ENCODE measurements at regions not wholly inside any gene's neighbourhood (a gene's known extent, or its start where the extent isn't known, plus 50 kb on each side); places are given as distances from the start of the nearest gene placed in this dataset.

DNA sequence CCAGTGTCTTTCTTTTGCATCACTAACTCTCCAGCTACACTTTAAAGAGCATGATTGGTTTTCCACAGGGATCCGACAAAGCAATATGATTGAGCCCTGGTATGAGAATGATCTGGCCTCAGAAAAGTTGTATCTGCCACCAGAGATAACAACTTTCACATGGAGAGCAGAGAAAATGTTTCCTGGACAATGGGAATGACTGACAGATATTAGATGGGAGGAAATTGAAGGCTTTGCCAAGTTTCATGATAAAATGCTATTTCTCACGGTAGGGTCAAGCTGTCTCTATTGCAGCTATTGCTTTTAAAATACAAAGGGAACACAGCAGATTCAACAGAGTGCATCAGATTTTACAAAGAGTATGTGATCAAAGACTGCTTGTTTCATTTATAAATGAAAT, 56.4 kb upstream of the GLIS3 start:
- TF ChIP-seq TEAD3 (CRISPR knock-in tag; optimal IDR thresholded peaks at IDR 0.05; ENCODE audit: borderline replicate concordance) (no peak), TOE1 (CRISPR knock-in tag; IDR thresholded peaks at IDR 0.05) (no peak), CTCF (CRISPR knock-in tag; IDR thresholded peaks at IDR 0.05) (no peak), ARNT (IDR thresholded peaks at IDR 0.05) (no peak), GTF2F1 (IDR thresholded peaks at IDR 0.05; ENCODE audit: low read length) (no peak), THAP8 (CRISPR knock-in tag; IDR thresholded peaks at IDR 0.05; ENCODE audit: borderline replicate concordance) (no peak), GABPA (IDR thresholded peaks at IDR 0.05; ENCODE audit: low read depth, low read length) (no peak), GABPA (CRISPR knock-in tag; IDR thresholded peaks at IDR 0.05; ENCODE audit: low read depth) (no peak), ZKSCAN5 (CRISPR knock-in tag; IDR thresholded peaks at IDR 0.05) (no peak), ZNF10 (CRISPR knock-in tag; IDR thresholded peaks at IDR 0.05; ENCODE audit: borderline replicate concordance, low read depth) (no peak)
- TF ChIP-seq, protein P1, sequence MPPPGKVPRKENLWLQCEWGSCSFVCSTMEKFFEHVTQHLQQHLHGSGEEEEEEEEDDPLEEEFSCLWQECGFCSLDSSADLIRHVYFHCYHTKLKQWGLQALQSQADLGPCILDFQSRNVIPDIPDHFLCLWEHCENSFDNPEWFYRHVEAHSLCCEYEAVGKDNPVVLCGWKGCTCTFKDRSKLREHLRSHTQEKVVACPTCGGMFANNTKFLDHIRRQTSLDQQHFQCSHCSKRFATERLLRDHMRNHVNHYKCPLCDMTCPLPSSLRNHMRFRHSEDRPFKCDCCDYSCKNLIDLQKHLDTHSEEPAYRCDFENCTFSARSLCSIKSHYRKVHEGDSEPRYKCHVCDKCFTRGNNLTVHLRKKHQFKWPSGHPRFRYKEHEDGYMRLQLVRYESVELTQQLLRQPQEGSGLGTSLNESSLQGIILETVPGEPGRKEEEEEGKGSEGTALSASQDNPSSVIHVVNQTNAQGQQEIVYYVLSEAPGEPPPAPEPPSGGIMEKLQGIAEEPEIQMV (CRISPR knock-in tag; IDR thresholded peaks at IDR 0.05; ENCODE audit: low read depth), result no peak
- TF ChIP-seq, protein P2, sequence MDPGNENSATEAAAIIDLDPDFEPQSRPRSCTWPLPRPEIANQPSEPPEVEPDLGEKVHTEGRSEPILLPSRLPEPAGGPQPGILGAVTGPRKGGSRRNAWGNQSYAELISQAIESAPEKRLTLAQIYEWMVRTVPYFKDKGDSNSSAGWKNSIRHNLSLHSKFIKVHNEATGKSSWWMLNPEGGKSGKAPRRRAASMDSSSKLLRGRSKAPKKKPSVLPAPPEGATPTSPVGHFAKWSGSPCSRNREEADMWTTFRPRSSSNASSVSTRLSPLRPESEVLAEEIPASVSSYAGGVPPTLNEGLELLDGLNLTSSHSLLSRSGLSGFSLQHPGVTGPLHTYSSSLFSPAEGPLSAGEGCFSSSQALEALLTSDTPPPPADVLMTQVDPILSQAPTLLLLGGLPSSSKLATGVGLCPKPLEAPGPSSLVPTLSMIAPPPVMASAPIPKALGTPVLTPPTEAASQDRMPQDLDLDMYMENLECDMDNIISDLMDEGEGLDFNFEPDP (CRISPR knock-in tag; conservative IDR thresholded peaks at IDR 0.05), result no peak

Measured in HepG2 (cell line).